ENCODE measurements at regions not wholly inside any gene's neighbourhood (a gene's known extent, or its start where the extent isn't known, plus 50 kb on each side); places are given as distances from the start of the nearest gene placed in this dataset.

DNA sequence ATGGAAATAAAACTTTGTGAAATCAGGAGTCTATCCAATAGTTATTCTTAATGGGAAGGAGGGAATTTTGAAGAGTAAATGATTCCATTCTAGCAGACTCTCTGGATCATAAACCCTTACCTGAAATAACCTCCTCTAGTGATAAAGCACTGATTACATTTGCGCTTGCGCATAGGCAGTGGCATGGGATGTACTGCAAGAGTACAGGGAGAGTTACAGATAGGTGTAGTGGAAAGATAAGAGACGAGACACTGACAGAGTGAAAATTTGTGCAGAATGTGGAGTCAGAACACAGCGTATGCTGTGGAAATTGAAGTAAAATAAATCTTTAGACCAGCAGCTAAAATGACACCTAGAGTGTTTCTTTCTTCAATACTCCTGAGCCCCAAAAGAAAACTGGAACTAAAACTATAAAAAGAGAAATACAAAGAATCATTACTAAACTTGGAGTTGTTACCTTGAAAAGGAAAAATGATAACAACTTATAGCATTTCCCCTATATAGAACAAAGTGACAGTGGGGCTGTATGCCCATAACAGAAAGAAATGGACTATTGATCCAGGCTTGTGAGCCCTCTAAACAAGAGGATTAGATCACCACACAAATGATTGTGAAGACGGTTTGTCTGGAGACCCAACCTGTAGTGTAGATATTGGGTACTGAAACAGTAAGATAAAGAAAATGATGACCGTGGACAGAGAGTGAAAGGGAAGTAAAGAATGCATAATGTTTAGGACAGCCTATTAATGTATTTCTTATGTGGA, 1471.2 kb upstream of the NUDT12 start:
- H3K4me1 ChIP-seq (ENCODE audit: control insufficient read depth, insufficient read depth, low read length) = no peaks in the 10 kb centered on the region
- BruUV-seq (replicated peaks) = no TSS peak
- no peak overlapping the region for H2BK5ac ChIP-seq (ENCODE audit: low read depth, low read length, poor library complexity, severe bottlenecking)
- H2BK120ac ChIP-seq (ENCODE audit: low read depth, low read length) = no peak overlapping the region
- no peak overlapping the region for H3K4me3 ChIP-seq (ENCODE audit: insufficient read depth, low read depth, low read length)
- H3K4me2 ChIP-seq (ENCODE audit: low read depth, low read length) = no peak overlapping the region
- no peaks in the 10 kb centered on the region for H3K36me3 ChIP-seq (ENCODE audit: control insufficient read depth, insufficient read depth, low read length)
- WGBS, 2 experiments (ENCODE audit: extremely low coverage in 2 of 2, insufficient read length in 1 of 2) = no CpG with 5 or more reads among the region's 6 CpGs
- no peak overlapping the region for H3K56ac ChIP-seq (ENCODE audit: extremely low read depth, insufficient read depth, low read length)
- H4K91ac ChIP-seq (ENCODE audit: insufficient read depth, low read depth, low read length) = no peak overlapping the region
- H2AK5ac ChIP-seq (ENCODE audit: low read depth, low read length) = no peak overlapping the region
- in situ Hi-C loops (cut with MboI; ENCODE audit: low sequenced_read_pairs) (no loop called here), dilution Hi-C loops (cut with HindIII; ENCODE audit: low sequenced_read_pairs, unreplicated experiment) (no loop called here), intact Hi-C loops (cut with micrococcal nuclease) (no loop called here)
- peaks cover 3% of the 10 kb centered on the region; the same call in 1 of the 2 replicates for H3K9me3 ChIP-seq (ENCODE audit: control insufficient read depth, insufficient read depth, low read length)
- ChIA-PET CTCF (no interaction called here), POLR2A (ENCODE audit: unreplicated experiment) (no interaction called here)
- DNase-seq (no peak), ATAC-seq (ENCODE audit: low read depth) (no peak)
- no peak overlapping the region for H3K14ac ChIP-seq (replicated peaks; ENCODE audit: low read depth, low read length)
- no peak overlapping the region for H2AFZ ChIP-seq (replicated peaks; ENCODE audit: low read length, poor library complexity)
- no peak overlapping the region for H3K4ac ChIP-seq (ENCODE audit: low read depth, low read length)
- no peak overlapping the region for H3K9ac ChIP-seq (ENCODE audit: low read depth, low read length)
- TF ChIP-seq NFE2L2 (IDR thresholded peaks at IDR 0.05; ENCODE audit: low read depth, low read length) (no peak), ELK1 (IDR thresholded peaks at IDR 0.05; ENCODE audit: borderline replicate concordance, low read depth, low read length) (no peak), RCOR1 (IDR thresholded peaks at IDR 0.05; ENCODE audit: insufficient replicate concordance, low read length) (no peak), MAFK (IDR thresholded peaks at IDR 0.05; ENCODE audit: low read depth, low read length) (no peak), BHLHE40 (IDR thresholded peaks at IDR 0.05; ENCODE audit: low read depth, low read length) (no peak), FOS (IDR thresholded peaks at IDR 0.05; ENCODE audit: low read depth, low read length) (no peak), RFX5 (IDR thresholded peaks at IDR 0.05; ENCODE audit: low read depth, low read length) (no peak), MAZ (IDR thresholded peaks at IDR 0.05; ENCODE audit: borderline replicate concordance, low read depth, low read length) (no peak)
- TF ChIP-seq, protein P1, sequence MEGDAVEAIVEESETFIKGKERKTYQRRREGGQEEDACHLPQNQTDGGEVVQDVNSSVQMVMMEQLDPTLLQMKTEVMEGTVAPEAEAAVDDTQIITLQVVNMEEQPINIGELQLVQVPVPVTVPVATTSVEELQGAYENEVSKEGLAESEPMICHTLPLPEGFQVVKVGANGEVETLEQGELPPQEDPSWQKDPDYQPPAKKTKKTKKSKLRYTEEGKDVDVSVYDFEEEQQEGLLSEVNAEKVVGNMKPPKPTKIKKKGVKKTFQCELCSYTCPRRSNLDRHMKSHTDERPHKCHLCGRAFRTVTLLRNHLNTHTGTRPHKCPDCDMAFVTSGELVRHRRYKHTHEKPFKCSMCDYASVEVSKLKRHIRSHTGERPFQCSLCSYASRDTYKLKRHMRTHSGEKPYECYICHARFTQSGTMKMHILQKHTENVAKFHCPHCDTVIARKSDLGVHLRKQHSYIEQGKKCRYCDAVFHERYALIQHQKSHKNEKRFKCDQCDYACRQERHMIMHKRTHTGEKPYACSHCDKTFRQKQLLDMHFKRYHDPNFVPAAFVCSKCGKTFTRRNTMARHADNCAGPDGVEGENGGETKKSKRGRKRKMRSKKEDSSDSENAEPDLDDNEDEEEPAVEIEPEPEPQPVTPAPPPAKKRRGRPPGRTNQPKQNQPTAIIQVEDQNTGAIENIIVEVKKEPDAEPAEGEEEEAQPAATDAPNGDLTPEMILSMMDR (conservative IDR thresholded peaks at IDR 0.05; ENCODE audit: low read depth, low read length) = no peak
- H2AK9ac ChIP-seq (replicated peaks; ENCODE audit: low read depth, low read length, poor library complexity) = no peak overlapping the region
- H4K5ac ChIP-seq (ENCODE audit: low read depth, low read length) = no peak overlapping the region
- no peak overlapping the region for H3K18ac ChIP-seq (ENCODE audit: low read depth, low read length)
- no peak overlapping the region for H2BK20ac ChIP-seq (ENCODE audit: low read depth, low read length)
- H2BK15ac ChIP-seq (ENCODE audit: low read depth, low read length) = no peak overlapping the region
- H4K20me1 ChIP-seq (ENCODE audit: insufficient read depth, low read length) = no peaks in the 10 kb centered on the region
- no peak overlapping the region for H4K8ac ChIP-seq (ENCODE audit: low read depth in 2 of 2, low read length in 2 of 2)
- H3K79me1 ChIP-seq (ENCODE audit: low read depth in 1 of 2, low read length in 2 of 2) = no peaks in the 10 kb centered on the region
- no peaks in the 10 kb centered on the region for H3K27me3 ChIP-seq (ENCODE audit: control insufficient read depth, insufficient read depth, low read length)
- no peaks in the 10 kb centered on the region for H3K9me1 ChIP-seq (ENCODE audit: insufficient read depth, low read length)
- H3K27ac ChIP-seq (ENCODE audit: insufficient read depth, low read length) = no peak overlapping the region
- no peak overlapping the region for H3K23ac ChIP-seq (ENCODE audit: low read depth, low read length)

Measured in IMR-90 (cell line).